ENCODE measurements at regions not wholly inside any gene's neighbourhood (a gene's known extent, or its start where the extent isn't known, plus 50 kb on each side); places are given as distances from the start of the nearest gene placed in this dataset.

DNA sequence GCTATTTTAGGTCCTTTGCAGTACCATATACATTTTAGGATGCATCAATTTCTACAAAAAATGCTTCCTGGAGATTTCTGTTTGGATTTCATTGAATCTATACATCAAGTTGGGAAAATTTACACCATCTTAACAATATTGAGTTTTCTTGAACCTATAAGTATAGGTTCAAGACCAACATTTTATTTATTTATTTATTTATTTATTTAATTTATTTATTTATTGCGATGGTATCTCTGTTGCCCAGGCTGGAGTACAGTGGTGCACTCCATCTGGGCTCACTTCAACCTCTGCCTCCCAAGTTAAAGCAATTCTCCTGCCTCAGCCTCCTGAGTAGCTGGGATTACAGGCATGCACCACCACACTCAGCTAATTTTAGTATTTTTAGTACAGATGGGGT lies 125.0 kb upstream of the HS3ST2 start:
- WGBS (ENCODE audit: low lambda C conversion rate, missing lambda C conversion rate), result 86% methylated on average over 1 of the region's 1 CpG
- TF ChIP-seq, protein P1, sequence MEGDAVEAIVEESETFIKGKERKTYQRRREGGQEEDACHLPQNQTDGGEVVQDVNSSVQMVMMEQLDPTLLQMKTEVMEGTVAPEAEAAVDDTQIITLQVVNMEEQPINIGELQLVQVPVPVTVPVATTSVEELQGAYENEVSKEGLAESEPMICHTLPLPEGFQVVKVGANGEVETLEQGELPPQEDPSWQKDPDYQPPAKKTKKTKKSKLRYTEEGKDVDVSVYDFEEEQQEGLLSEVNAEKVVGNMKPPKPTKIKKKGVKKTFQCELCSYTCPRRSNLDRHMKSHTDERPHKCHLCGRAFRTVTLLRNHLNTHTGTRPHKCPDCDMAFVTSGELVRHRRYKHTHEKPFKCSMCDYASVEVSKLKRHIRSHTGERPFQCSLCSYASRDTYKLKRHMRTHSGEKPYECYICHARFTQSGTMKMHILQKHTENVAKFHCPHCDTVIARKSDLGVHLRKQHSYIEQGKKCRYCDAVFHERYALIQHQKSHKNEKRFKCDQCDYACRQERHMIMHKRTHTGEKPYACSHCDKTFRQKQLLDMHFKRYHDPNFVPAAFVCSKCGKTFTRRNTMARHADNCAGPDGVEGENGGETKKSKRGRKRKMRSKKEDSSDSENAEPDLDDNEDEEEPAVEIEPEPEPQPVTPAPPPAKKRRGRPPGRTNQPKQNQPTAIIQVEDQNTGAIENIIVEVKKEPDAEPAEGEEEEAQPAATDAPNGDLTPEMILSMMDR (IDR thresholded peaks at IDR 0.05; ENCODE audit: poor library complexity), result no peak
- no peak for TF ChIP-seq EZH2phosphoT487 (IDR thresholded peaks at IDR 0.05; ENCODE audit: low read depth, severe bottlenecking, unreplicated experiment)
- no peak for TF ChIP-seq EZH2 (IDR thresholded peaks at IDR 0.05; ENCODE audit: borderline replicate concordance)
- Histone ChIP-seq H3K79me2 (no peaks in the 10 kb centered on the region), H3K4me3 (no peak overlapping the region), H3K4me2 (no peak overlapping the region), H3K4me1 (ENCODE audit: insufficient read depth) (no peaks in the 10 kb centered on the region), H3K9me3 (ENCODE audit: low read depth) (peaks cover 7% of the 10 kb centered on the region), H3K27me3 (no peaks in the 10 kb centered on the region), H4K20me1 (ENCODE audit: insufficient read depth, poor library complexity, severe bottlenecking) (no peaks in the 10 kb centered on the region), H2AFZ (no peak overlapping the region), H3K36me3 (replicated peaks; ENCODE audit: insufficient read depth, low read depth) (no peaks in the 10 kb centered on the region), H3K9me2 (replicated peaks; ENCODE audit: insufficient read depth) (no peaks in the 10 kb centered on the region), H3K27ac (no peak overlapping the region)
- no peak for DNase-seq (ENCODE audit: low spot score)

DNA sequence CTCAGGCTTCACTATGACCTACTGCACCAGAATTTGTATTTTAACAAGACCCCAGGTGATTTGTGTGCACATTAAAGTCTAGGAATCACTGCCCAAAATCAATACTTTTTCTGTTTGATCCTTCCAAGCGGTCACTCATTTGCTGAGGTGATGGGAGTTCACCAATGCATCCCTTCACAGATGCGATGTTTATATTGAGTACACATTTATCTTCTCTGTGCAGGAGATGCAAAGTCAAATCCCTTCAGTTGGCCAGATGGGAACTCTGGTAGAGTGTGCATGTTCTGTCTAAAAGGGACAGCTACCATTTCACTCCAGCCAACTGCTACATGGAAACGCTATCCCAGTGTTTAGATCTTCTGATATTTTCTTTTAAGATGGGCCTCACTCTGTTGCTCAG lies 122.6 kb upstream of the HS3ST2 start:
- Histone ChIP-seq H3K4me3 (no peak overlapping the region), H3K4me1 (ENCODE audit: insufficient read depth) (no peaks in the 10 kb centered on the region), H3K9me3 (ENCODE audit: low read depth) (peaks cover 7% of the 10 kb centered on the region), H3K4me2 (no peak overlapping the region), H3K79me2 (no peaks in the 10 kb centered on the region), H3K36me3 (replicated peaks; ENCODE audit: insufficient read depth, low read depth) (no peaks in the 10 kb centered on the region), H3K27me3 (peaks cover 8% of the 10 kb centered on the region), H3K9me2 (replicated peaks; ENCODE audit: insufficient read depth) (no peaks in the 10 kb centered on the region), H4K20me1 (ENCODE audit: insufficient read depth, poor library complexity, severe bottlenecking) (no peaks in the 10 kb centered on the region), H3K27ac (no peak overlapping the region), H2AFZ (no peak overlapping the region)
- WGBS (ENCODE audit: low lambda C conversion rate, missing lambda C conversion rate), result 88% methylated on average over 3 of the region's 3 CpGs
- no peak for DNase-seq (ENCODE audit: low spot score)
- TF ChIP-seq, protein P1 (IDR thresholded peaks at IDR 0.05; ENCODE audit: poor library complexity), result no peak
- TF ChIP-seq EZH2phosphoT487 (IDR thresholded peaks at IDR 0.05; ENCODE audit: low read depth, severe bottlenecking, unreplicated experiment) (no peak), EZH2 (IDR thresholded peaks at IDR 0.05; ENCODE audit: borderline replicate concordance) (no peak)

DNA sequence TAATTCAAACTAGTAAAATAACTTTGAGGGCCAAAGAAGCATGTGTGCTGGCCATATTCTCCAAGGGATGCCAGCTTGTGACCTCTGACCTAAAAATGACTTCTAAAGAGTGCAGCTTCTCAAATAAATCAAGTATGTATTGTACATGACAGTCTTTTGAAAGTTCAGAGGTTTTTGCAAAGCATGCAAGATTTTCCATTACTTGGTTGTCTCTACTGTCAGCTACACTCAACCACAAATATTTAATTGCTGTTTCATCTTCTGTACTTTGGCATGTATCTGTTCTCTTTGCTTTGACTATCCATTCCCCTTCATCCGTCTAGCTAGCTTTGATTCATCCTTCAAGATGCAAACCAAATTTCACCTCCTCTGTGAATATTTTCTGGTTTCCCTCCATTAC lies 121.9 kb upstream of the HS3ST2 start:
- TF ChIP-seq EZH2 (IDR thresholded peaks at IDR 0.05; ENCODE audit: borderline replicate concordance) (no peak), EZH2phosphoT487 (IDR thresholded peaks at IDR 0.05; ENCODE audit: low read depth, severe bottlenecking, unreplicated experiment) (no peak)
- TF ChIP-seq, protein P1 (IDR thresholded peaks at IDR 0.05; ENCODE audit: poor library complexity), result no peak
- Histone ChIP-seq H3K36me3 (replicated peaks; ENCODE audit: insufficient read depth, low read depth) (no peaks in the 10 kb centered on the region), H3K4me2 (no peak overlapping the region), H3K4me1 (ENCODE audit: insufficient read depth) (no peaks in the 10 kb centered on the region), H3K27me3 (peaks cover 8% of the 10 kb centered on the region), H3K4me3 (no peak overlapping the region), H3K9me2 (replicated peaks; ENCODE audit: insufficient read depth) (no peaks in the 10 kb centered on the region), H2AFZ (no peak overlapping the region), H3K27ac (no peak overlapping the region), H4K20me1 (ENCODE audit: insufficient read depth, poor library complexity, severe bottlenecking) (no peaks in the 10 kb centered on the region), H3K79me2 (no peaks in the 10 kb centered on the region), H3K9me3 (ENCODE audit: low read depth) (peaks cover 5% of the 10 kb centered on the region)
- no peak for DNase-seq (ENCODE audit: low spot score)
- 83% methylated on average over 1 of the region's 1 CpG for WGBS (ENCODE audit: low lambda C conversion rate, missing lambda C conversion rate)

Measured in hepatocyte (in vitro differentiated cells).